ENCODE measurements at regions not wholly inside any gene's neighbourhood (a gene's known extent, or its start where the extent isn't known, plus 50 kb on each side); places are given as distances from the start of the nearest gene placed in this dataset.
A peak's percentile ranks its signal among the peaks of the same experiment; 100 is the strongest.

- no peak overlapping the region for H3K4me3 ChIP-seq (ENCODE audit: low read depth, low read length)
- no peak for DNase-seq (ENCODE audit: low read depth)
- no peak for TF ChIP-seq CTCF (IDR thresholded peaks at IDR 0.05; ENCODE audit: insufficient read depth, low read length)
Measured at GRCh38 chr10:29748109-29748650, 113.4 kb upstream of the SVIL start.

GRCh38 chr10:29746080-29746797 lies 111.5 kb upstream of the SVIL start:
- TF ChIP-seq CTCF (IDR thresholded peaks at IDR 0.05; ENCODE audit: insufficient read depth, low read length): no peak
- peak; percentile 75 for DNase-seq (ENCODE audit: low read depth)
- H3K4me3 ChIP-seq (ENCODE audit: low read depth, low read length): no peak overlapping the region

- TF ChIP-seq CTCF (IDR thresholded peaks at IDR 0.05; ENCODE audit: insufficient read depth, low read length): no peak
- H3K4me3 ChIP-seq (ENCODE audit: low read depth, low read length): no peak overlapping the region
- peak; percentile 40 for DNase-seq (ENCODE audit: low read depth)
Measured at GRCh38 chr10:29740981-29741545, 106.3 kb upstream of the SVIL start.

- no peak for DNase-seq (ENCODE audit: low read depth)
- TF ChIP-seq CTCF (IDR thresholded peaks at IDR 0.05; ENCODE audit: insufficient read depth, low read length): no peak
- H3K4me3 ChIP-seq (ENCODE audit: low read depth, low read length): no peak overlapping the region
Measured at GRCh38 chr10:29738341-29738740, 103.6 kb upstream of the SVIL start.

- peak overlapping the region; percentile 48 for H3K4me3 ChIP-seq (ENCODE audit: low read depth, low read length)
- TF ChIP-seq CTCF (IDR thresholded peaks at IDR 0.05; ENCODE audit: insufficient read depth, low read length): no peak
- no peak for DNase-seq (ENCODE audit: low read depth)
Measured at GRCh38 chr10:29737074-29737593, 102.4 kb upstream of the SVIL start.

GRCh38 chr10:29736366-29737073 lies 101.7 kb upstream of the SVIL start:
- peak; percentile 56 for DNase-seq (ENCODE audit: low read depth)
- peak overlapping the region; percentile 85 for H3K4me3 ChIP-seq (ENCODE audit: low read depth, low read length)
- no peak for TF ChIP-seq CTCF (IDR thresholded peaks at IDR 0.05; ENCODE audit: insufficient read depth, low read length)
